Esophagus muscularis mucosa (tissue), 4 donors: ENCODE measurements at regions not wholly inside any gene's neighbourhood (a gene's known extent, or its start where the extent isn't known, plus 50 kb on each side); places are given as distances from the start of the nearest gene placed in this dataset.

ENCODE experiments used
- DNase-seq: peaks from one replicate; pipeline ENCODE4 v3.0.0-alpha.2; 2017; ENCODE audit errors: extremely low spot score
- H3K27ac ChIP-seq, 4 donors: fragments of 200-600 bp; sonication (generic); replicated peaks in 1 of 4; 1 replicate in 3 of 4; 2 replicates in 1 of 4; pipeline ENCODE4 v1.5.1; 2016 to 2019; ENCODE audit warnings: mild to moderate bottlenecking in 1 of 4
- H3K27me3 ChIP-seq, 4 donors: fragments of 200-600 bp; sonication (generic); one replicate each; pipeline versions ENCODE4 v1.5.1 to v1.6.0; 2016 to 2019
- H3K36me3 ChIP-seq, 4 donors: fragments of 200-600 bp; sonication (generic); one replicate each; pipeline ENCODE4 v1.5.1; 2016 to 2019
- H3K4me1 ChIP-seq, 4 donors: fragments of 200-600 bp; sonication (generic); one replicate each; pipeline ENCODE4 v1.5.1; 2016 to 2019
- H3K4me3 ChIP-seq, 4 donors: fragments of 200-600 bp; sonication (generic); 1 replicate in 2 of 4; 2 replicates in 2 of 4; pipeline ENCODE4 v1.5.1; 2016 to 2019; ENCODE audit warnings: mild to moderate bottlenecking in 4 of 4, moderate library complexity in 1 of 4
- H3K9me3 ChIP-seq, 4 donors: fragments of 200-600 bp; sonication (generic); 1 replicate in 3 of 4; 2 replicates in 1 of 4; pipeline ENCODE4 v1.5.1; 2016 to 2019
- EP300 ChIP-seq: sonication (generic); formaldehyde crosslinking; IDR thresholded peaks from one replicate; pipeline ENCODE4 v1.6.1; 2017; ENCODE audit warnings: antibody characterized with exemption
- POLR2A ChIP-seq: fragments of 450-650 bp; IDR thresholded peaks from one replicate; pipeline ENCODE4 v1.6.1; 2017; ENCODE audit warnings: antibody characterized with exemption, moderate library complexity, mild to moderate bottlenecking, low read depth
- POLR2AphosphoS5 ChIP-seq, 2 donors: sonication (generic); formaldehyde crosslinking; IDR thresholded peaks; one replicate each; pipeline ENCODE4 v1.6.1; 2017; ENCODE audit warnings: antibody characterized with exemption in 2 of 2
- WGBS: methylation state at CpG from one replicate; pipeline ENCODE4 v1.1.5; 2018; 5-methylcytosine and 5-hydroxymethylcytosine counted together
- intact Hi-C: fragments of 100-400 bp; cut with DNase I; formaldehyde crosslinking; loops from one replicate; pipeline ENCODE4 v1.15.1; 2023
- TF ChIP-seq, protein P1 (sequence below), 3 experiments: fragments of 200-600 bp in 2 of 3; fragments of 450-650 bp in 1 of 3; sonication (generic) in 2 of 3; IDR thresholded peaks; one replicate each; pipeline ENCODE4 v1.5.1; 2017 to 2019; ENCODE audit warnings: antibody characterized with exemption in 3 of 3, mild to moderate bottlenecking in 2 of 3, moderate library complexity in 1 of 3

DNA sequence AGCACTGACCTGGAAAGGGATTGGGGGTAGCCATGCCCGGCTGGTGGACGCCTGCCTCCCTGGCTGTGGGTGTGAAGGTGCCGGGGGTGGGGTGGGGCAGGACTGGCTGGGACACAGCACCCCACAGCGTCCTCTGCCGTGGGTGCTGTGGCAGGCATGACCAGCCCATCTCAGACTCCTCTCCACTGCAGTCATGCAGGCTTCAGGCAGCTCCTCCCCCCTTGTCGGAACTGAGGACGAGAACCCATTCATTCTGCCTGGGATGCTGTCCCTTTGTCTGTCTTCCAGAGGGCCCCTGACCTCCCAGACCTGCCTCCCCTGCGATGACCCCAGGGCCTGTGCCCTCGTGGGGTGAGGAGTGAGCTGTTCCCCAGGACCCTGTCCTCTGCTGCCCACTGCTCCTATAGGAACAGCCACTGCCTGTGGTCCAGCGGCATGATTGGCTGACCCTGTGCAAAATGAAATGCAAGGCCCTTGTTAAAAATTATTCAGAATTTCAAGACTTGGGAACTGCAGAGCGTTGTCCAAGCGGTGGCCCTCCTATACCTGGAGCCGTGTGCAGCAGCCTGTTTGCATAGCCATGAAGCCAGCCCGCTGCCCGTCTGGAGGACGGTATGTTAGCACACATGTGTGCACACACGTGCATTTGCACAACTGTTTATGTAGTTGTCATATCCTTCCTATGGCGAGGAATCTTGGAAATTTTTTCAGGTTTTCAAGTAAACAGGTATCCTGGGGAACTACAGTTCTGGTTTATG is 1122.3 kb downstream of the BRD1 start:
- 71% methylated on average over 14 of the region's 18 CpGs for WGBS
- intact Hi-C loops, result no loop called here
- Histone ChIP-seq H3K4me3 (no peak overlapping the region), H3K9me3 (no peaks in the 10 kb centered on the region), H3K27ac (no peak overlapping the region), H3K27me3 (peaks cover 0 to 22% (median 0%) of the 10 kb centered on the region in 4 donors), H3K4me1 (no peaks in the 10 kb centered on the region), H3K36me3 (no peaks in the 10 kb centered on the region)
- TF ChIP-seq POLR2A, result no peak
- TF ChIP-seq, protein P1, sequence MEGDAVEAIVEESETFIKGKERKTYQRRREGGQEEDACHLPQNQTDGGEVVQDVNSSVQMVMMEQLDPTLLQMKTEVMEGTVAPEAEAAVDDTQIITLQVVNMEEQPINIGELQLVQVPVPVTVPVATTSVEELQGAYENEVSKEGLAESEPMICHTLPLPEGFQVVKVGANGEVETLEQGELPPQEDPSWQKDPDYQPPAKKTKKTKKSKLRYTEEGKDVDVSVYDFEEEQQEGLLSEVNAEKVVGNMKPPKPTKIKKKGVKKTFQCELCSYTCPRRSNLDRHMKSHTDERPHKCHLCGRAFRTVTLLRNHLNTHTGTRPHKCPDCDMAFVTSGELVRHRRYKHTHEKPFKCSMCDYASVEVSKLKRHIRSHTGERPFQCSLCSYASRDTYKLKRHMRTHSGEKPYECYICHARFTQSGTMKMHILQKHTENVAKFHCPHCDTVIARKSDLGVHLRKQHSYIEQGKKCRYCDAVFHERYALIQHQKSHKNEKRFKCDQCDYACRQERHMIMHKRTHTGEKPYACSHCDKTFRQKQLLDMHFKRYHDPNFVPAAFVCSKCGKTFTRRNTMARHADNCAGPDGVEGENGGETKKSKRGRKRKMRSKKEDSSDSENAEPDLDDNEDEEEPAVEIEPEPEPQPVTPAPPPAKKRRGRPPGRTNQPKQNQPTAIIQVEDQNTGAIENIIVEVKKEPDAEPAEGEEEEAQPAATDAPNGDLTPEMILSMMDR (IDR thresholded peaks at IDR 0.05), result no peak
- TF ChIP-seq POLR2AphosphoS5 (IDR thresholded peaks at IDR 0.05), result no peak
- TF ChIP-seq EP300, result no peak
- no peak for DNase-seq

DNA sequence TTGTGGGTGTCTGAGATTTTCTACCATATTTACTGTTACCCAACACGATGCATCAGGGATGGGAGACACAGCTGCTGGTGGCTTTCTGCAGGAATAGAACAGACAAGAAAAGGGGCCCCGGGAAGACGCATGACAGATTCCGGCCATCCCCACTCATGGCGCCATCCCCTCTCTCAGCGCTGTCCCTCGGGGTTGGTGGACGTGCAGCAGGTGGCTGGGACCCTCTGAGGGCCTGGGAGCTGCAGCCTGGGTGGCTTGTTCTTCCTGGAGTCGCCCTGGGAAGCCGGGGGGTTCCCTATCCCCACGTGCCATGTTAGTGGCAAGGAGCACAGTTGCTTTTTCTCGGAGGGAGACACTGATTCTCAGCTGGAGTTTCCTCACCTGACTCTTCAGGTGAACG is 1123.3 kb downstream of the BRD1 start:
- no peaks in the 10 kb centered on the region for H3K9me3 ChIP-seq
- H3K4me1 ChIP-seq, result no peaks in the 10 kb centered on the region
- no peak for DNase-seq
- intact Hi-C loops, result no loop called here
- no peak overlapping the region for H3K4me3 ChIP-seq
- no peaks in the 10 kb centered on the region for H3K36me3 ChIP-seq
- H3K27ac ChIP-seq, result no peak overlapping the region
- no peak for TF ChIP-seq EP300
- TF ChIP-seq, protein P1 (IDR thresholded peaks at IDR 0.05), result no peak
- no peak for TF ChIP-seq POLR2A
- no peak for TF ChIP-seq POLR2AphosphoS5 (IDR thresholded peaks at IDR 0.05)
- 74% methylated on average over 10 of the region's 13 CpGs for WGBS
- peaks cover 0 to 27% (median 0%) of the 10 kb centered on the region in 4 donors for H3K27me3 ChIP-seq

DNA sequence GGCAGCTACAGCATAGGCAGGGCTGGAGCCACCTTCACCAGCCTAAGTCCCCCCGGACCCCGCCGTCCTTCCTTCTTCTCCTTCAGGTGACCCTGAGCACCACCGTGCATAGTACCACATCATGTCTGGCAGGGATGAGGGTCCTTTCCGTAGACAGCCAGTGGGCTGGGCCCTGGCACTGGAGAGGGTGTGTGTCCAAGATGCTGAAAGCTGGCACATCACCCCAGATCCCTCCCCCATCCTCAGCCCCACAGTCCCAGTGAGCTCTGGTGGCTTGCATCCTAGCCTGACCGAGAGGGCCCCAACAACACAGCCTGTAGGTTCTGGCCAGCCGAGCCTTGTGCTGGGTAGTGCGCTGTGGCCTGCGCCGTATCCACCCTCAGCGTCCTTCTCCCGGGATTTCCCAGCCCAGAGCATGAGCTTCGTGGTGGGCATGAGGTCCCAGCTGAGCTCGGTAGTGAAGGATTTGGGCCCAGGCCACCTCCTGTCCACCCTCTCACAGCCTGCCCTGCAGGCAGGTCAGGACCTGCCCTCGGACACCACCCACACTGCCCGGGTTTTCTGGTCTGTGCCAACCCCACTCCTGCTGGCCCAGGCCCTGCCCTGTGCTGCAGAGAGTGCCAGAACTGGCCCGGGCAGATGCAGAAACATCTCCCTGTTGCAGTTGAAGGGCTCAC is 1124.3 kb downstream of the BRD1 start:
- H3K27ac ChIP-seq, result no peak overlapping the region
- H3K9me3 ChIP-seq, result no peaks in the 10 kb centered on the region
- no peak for TF ChIP-seq EP300
- no peak for TF ChIP-seq POLR2AphosphoS5 (IDR thresholded peaks at IDR 0.05)
- TF ChIP-seq, protein P1 (IDR thresholded peaks at IDR 0.05), result no peak
- no peak for TF ChIP-seq POLR2A
- intact Hi-C loops, result no loop called here
- H3K4me1 ChIP-seq, result no peaks in the 10 kb centered on the region
- no peaks in the 10 kb centered on the region for H3K36me3 ChIP-seq
- 85% methylated on average over 7 of the region's 17 CpGs for WGBS
- peaks cover 0 to 27% (median 0%) of the 10 kb centered on the region in 4 donors for H3K27me3 ChIP-seq
- no peak for DNase-seq
- H3K4me3 ChIP-seq, result no peak overlapping the region

- Histone ChIP-seq H3K36me3 (no peaks in the 10 kb centered on the region), H3K27ac (peak overlapping the region in 2 of 4 donors; percentile 44 to 53), H3K4me3 (no peak overlapping the region), H3K9me3 (no peaks in the 10 kb centered on the region), H3K27me3 (peaks cover 0 to 27% (median 0%) of the 10 kb centered on the region in 4 donors), H3K4me1 (no peaks in the 10 kb centered on the region)
- no peak for DNase-seq
- 71% methylated on average over 25 of the region's 26 CpGs for WGBS
- TF ChIP-seq POLR2A (no peak), EP300 (no peak), POLR2AphosphoS5 (IDR thresholded peaks at IDR 0.05) (peak; percentile 5 to 45)
- TF ChIP-seq, protein P1 (IDR thresholded peaks at IDR 0.05), result no peak
- intact Hi-C loops, result no loop called here
Observed at GRCh38 chr22:48702573-48703264, 1125.0 kb downstream of the BRD1 start.
